Thyroid gland (tissue), 4 donors: ENCODE measurements at regions not wholly inside any gene's neighbourhood (a gene's known extent, or its start where the extent isn't known, plus 50 kb on each side); places are given as distances from the start of the nearest gene placed in this dataset.

Experiments used
- CTCF ChIP-seq, 6 experiments: fragments of 200-600 bp in 3 of 6; fragments of 450-650 bp in 3 of 6; sonication (generic) in 3 of 6; IDR thresholded peaks; one replicate each; pipeline ENCODE4 v1.5.1; 2016 to 2019; ENCODE audit warnings: antibody characterized with exemption in 6 of 6, mild to moderate bottlenecking in 2 of 6, inconsistent platforms in 1 of 6, moderate library complexity in 1 of 6
- POLR2A ChIP-seq, 2 donors: fragments of 450-650 bp; IDR thresholded peaks; one replicate each; pipeline ENCODE4 v1.6.1; 2017; ENCODE audit warnings: antibody characterized with exemption in 2 of 2, mild to moderate bottlenecking in 2 of 2, moderate library complexity in 1 of 2

- TF ChIP-seq CTCF (IDR thresholded peaks at IDR 0.05) (no peak), POLR2A (IDR thresholded peaks at IDR 0.05) (no peak)
Observed at GRCh38 chr5:56294354-56294753, 61.2 kb upstream of the ANKRD55 start.
